H7 (cell line): ENCODE measurements at regions not wholly inside any gene's neighbourhood (a gene's known extent, or its start where the extent isn't known, plus 50 kb on each side); places are given as distances from the start of the nearest gene placed in this dataset.
"Not testable (repeated sequence)": the region's sequence is repeated elsewhere in the genome, so short reads cannot be mapped to it uniquely, and the experiment has no call there.

Source experiments
- DNase-seq: peaks from one replicate; pipeline ENCODE4 v3.0.0; 2012
- H3K27me3 ChIP-seq: 2 replicates; pipeline ENCODE4 v1.6.0; 2011; ENCODE audit warnings: mild to moderate bottlenecking, low read length; ENCODE audit not compliant: control insufficient read depth, insufficient read depth
- H3K36me3 ChIP-seq: replicated peaks from 2 replicates; pipeline ENCODE4 v1.5.1; 2011; ENCODE audit warnings: low read length; ENCODE audit not compliant: control insufficient read depth, insufficient read depth
- H3K4me3 ChIP-seq: 2 replicates; pipeline ENCODE4 v1.5.1; 2011; ENCODE audit warnings: low read depth, mild to moderate bottlenecking, control low read depth, low read length, moderate library complexity; ENCODE audit not compliant: insufficient read depth

DNA sequence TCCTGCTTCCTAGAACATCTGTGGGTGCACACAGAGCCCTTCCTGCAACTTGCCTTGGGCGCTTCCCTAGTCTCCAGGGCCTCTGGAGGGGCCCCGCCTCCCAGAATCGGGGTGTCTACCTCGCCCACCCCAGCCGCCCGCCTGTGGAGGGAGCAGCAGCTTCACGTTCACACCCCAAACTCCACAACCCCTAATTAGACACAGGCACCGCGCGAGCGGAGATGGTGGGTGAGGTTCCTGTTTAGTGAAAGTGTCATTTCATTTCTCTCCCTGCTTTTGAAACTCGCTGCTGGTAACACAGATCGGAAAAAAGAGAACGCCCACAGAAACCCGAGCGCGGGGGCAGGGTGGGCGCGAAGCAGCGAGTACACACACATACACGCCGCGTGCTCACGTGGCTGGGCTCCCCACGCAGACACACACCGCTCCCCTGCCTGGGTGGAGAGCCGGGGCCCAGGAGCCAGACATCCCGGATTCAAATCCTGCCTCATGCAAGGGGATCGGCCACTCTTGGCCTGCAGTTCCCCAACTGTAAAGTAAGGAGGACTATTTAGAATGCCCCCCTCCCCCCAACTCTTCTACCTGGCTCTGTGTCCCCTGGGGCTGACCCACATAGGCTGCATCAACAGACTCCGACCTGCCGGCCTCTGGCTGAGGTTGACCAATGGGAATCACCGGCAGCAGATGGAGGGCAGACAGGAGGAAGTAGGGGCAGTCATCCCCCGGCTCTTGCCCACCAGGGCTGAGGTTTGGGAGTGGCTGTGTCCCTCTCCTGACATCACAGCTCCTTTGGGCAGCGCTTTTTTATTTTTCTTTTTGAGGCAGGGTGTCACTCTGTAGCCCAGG lies 79.2 kb upstream of the NCOR2 start:
- Histone ChIP-seq H3K36me3 (no peaks in the 10 kb centered on the region), H3K27me3 (no peaks in the 10 kb centered on the region), H3K4me3 (no peak overlapping the region)
- no peak for DNase-seq

DNA sequence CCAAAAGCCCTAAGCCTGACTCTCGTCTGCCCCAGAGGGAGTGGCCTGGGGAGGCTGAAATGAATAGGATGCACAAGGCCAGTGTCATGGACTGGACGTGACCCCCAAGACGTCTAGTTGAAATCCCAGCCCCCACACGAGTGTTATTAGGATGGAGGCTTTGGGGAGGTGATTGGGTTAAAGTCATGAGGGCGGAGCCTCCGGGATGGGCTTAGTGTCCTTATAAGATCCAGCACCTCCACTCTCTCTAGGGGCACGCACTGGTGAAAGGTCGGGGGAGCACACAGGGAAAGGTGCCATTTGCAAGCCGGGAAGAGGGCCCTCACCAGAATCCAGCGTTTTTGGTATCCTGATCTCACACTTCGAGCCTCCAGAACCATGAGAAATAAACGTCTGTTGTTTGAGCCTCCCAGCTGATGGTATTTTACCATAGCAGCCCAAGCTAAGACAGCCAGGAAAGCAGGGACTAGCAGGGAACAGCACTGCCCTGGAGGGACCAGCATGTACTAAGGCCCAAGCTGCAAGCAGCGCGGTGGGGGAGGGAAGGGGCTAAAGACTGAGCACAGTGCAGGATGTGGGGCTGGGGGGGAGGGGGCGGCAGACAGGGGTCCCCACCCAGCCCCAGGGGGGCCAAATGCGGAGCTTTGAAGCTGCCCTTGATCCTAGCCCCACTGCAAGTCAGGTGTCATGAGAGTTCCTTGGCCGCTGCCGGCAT lies 78.3 kb upstream of the NCOR2 start:
- Histone ChIP-seq H3K27me3 (no peaks in the 10 kb centered on the region), H3K36me3 (no peaks in the 10 kb centered on the region), H3K4me3 (no peak overlapping the region)
- DNase-seq: no peak

DNA sequence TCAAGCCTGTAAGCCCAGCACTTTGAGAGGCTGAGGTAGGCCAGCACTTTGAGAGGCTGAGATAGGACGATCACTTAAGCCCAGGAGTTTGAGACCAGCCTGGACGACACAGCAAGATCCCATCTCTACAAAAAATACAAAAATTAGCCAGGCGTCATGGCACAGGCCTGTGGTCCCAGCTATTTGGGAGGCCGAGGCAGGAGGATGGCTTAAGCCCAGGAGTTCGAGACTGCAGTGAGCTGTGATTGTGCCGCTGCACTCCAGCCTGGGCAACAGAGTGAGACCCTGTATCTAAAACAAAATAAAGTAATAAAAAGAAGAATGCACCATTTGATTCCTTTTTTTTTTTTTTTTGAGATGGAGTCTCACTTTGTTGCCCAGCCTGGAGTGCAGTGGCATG lies 76.4 kb upstream of the NCOR2 start:
- H3K27me3 ChIP-seq, H3K4me3 ChIP-seq, DNase-seq, H3K36me3 ChIP-seq: not testable (repeated sequence)

DNA sequence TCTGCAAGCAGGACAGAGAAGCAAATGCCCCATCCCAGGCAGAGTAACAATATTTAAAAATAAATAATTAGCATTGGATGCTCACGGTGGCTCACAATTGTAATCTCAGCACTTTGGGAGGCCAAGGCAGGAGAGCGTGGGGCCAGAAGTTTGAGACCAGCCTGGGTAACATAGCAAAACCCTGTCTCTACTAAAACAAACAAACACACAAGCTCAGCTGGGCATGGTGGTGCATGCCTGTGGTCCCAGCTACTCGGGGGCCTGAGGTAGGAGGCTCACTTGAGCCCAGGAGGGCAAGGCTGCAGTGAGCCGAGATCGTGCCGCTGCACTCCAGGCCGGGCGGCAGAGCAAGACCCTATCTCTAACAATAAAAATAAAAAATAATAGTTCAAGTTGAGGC lies 74.7 kb upstream of the NCOR2 start:
- H3K4me3 ChIP-seq: no peak overlapping the region
- DNase-seq: no peak
- H3K27me3 ChIP-seq: no peaks in the 10 kb centered on the region
- H3K36me3 ChIP-seq: no peaks in the 10 kb centered on the region

DNA sequence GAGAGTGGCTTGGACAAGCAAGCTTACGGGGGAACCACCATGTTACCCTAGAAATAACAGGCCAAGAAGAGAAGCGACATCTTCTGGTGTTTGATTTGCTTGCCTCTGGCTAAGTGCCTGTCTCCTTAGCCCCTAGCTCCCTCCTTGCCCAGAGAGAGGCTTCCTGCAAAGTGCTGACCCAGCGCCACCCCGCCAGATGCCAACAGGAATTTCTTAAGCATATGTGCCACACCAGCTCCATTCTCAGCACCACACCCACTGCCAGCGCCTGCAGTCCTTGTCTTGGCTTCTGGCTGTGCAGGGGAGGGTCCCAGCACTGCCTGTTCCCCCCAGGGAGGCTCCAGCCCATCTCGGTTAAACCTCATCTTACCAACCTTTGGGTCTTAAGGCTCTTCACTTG lies 74.2 kb upstream of the NCOR2 start:
- Histone ChIP-seq H3K36me3 (no peaks in the 10 kb centered on the region), H3K27me3 (no peaks in the 10 kb centered on the region), H3K4me3 (no peak overlapping the region)
- no peak for DNase-seq

DNA sequence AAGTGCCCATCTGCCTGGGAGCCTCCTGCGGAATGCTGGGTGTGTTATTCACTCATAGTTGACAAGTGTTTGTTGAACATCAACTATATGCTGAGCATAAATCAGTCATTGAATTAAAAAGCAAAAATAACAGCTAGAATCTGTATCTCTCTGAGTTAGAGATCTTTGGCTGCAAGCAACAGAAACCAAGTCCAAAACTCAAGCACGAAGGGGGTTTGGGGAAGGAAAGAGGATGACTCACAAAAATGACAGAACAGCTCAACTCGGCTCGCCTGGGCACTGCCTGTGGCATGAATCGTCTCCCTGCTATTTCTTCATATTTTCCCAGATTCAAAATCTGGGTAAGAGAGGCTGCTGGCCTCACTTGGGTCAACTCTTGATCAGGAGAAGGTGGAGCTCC lies 72.6 kb upstream of the NCOR2 start:
- no peak for DNase-seq
- H3K27me3 ChIP-seq: no peaks in the 10 kb centered on the region
- no peak overlapping the region for H3K4me3 ChIP-seq
- no peaks in the 10 kb centered on the region for H3K36me3 ChIP-seq

DNA sequence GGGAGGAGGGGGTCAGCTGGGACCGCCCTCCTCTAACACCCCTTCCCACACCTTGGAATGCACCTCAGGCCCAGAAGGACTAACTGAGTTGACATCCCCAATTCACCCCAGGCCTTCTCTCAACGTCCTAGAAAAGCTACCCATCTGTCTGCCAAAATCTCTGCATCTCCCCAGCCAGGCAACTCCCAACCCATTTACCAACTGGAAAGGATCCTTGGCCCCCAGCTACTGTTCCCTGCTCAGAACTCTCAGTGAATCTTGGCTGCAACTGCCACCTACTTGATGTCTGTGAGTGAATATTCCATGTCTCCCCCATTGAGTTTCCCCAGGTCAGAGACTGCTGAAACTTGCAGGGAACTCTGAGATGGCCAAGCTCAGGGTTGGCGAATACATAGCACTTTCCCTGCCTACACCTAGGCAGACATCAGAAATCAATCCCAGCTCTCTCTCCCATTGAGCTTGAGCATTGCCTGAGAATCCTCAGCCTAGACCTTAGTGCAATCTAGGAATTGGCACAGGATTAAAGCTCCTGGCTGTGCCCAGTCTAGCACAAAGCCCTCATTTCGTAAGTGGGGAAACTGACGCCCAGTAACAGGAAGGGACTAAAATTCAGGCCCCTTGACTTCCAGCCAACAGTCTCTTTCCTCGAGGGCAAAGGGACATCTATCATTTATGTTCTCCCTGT lies 71.9 kb upstream of the NCOR2 start:
- no peak for DNase-seq
- H3K36me3 ChIP-seq: no peaks in the 10 kb centered on the region
- H3K27me3 ChIP-seq: no peaks in the 10 kb centered on the region
- no peak overlapping the region for H3K4me3 ChIP-seq

DNA sequence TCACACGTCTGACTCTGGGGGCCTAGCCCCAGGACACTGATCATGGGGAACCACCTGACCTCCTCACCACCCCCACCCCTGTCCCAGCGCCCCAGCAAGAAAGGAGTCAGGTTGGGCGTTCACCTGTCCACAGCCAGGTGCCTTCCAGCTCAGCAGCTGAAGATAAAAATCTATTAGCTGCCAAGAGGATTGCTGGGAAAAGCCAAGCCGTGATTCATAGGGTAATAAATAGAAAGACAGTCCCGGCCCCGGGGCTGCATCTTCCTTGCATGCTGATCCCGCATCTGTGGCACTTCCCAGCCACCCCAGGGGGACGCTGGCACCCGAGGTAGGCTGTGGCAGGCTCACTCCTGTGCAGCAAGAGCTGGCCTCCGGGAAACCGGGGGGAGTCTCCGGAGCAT lies 70.2 kb upstream of the NCOR2 start:
- Histone ChIP-seq H3K4me3 (no peak overlapping the region), H3K36me3 (no peaks in the 10 kb centered on the region), H3K27me3 (no peaks in the 10 kb centered on the region)
- DNase-seq: no peak

DNA sequence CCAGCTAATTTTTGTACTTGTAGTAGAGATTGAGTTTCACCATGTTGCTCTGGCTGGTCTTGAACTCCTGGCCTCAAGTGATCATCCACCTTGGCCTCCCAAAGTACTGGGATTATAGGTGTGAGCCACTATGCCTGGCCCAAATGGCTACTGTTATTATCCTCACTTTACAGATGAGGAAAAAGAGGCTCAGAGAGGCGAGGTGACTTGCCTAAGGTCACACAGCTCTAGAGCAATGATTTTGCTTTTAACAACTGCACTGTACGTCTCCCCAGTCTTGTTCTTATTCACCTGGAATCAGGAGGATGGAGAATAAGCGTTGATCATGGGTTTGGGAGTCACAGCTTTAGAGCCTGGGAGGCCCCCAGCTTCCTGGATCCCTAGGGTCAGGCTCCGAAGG lies 69.8 kb upstream of the NCOR2 start:
- Histone ChIP-seq H3K36me3 (no peaks in the 10 kb centered on the region), H3K4me3 (no peak overlapping the region), H3K27me3 (no peaks in the 10 kb centered on the region)
- DNase-seq: no peak

DNA sequence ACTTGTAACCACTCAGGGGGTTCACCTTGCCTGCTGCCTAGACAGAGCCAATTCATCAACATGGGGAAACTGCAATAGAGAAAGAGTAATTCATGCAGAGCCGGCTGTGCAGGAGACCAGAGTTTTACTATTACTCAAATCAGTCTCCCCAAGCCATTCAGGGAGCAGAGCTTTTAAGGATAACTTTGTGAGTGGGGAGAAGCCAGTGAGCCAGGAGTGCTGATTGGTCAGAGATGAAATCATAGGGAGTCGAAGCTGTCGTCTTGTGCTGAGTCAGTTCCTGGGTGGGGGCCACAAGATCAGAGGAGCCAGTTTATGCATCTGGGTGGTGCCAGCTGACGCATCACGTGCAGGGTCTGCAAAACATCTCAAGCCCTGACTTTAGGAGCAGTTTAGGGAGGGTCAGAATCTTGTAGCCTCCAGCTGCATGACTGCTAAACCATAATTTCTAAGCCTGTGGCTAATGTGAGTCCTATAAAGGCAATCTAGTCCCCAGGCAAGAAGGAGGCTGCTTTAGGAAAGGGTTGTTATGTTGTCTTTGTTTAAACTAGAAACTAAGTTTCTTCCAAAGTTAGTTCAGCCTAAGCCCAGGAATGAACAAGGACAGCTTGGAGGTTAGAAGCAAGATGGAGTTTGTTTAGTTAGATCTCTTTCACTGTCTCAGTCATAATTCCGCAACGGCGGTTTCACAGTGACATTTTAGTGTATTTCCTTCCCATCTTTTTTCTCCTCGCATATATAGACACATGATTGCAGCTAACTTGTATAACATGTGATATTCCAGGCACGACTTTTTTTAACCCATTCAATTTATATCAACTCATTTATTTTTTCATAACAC lies 68.9 kb upstream of the NCOR2 start:
- Histone ChIP-seq H3K36me3 (no peaks in the 10 kb centered on the region), H3K4me3 (no peak overlapping the region), H3K27me3 (no peaks in the 10 kb centered on the region)
- DNase-seq: no peak

DNA sequence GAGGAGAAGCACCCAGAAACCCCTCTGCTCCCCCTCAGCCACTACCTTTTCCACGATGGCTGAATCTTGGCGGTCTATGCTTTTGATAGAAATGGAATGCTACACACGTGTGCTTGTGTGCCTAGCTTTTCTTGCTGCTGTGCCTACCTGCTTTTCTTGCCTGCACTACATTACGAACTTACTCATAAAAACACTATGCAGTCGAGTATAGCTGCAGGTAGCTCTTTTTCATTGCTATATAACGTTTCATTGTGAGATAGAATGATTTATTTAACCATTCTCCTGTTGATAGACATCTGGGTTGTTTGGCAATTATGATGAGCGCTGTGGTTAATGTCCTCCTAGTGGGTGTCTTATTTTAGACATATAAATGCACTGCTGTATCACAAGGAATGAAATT lies 67.9 kb upstream of the NCOR2 start:
- Histone ChIP-seq H3K27me3 (no peaks in the 10 kb centered on the region), H3K36me3 (no peaks in the 10 kb centered on the region), H3K4me3 (no peak overlapping the region)
- no peak for DNase-seq

DNA sequence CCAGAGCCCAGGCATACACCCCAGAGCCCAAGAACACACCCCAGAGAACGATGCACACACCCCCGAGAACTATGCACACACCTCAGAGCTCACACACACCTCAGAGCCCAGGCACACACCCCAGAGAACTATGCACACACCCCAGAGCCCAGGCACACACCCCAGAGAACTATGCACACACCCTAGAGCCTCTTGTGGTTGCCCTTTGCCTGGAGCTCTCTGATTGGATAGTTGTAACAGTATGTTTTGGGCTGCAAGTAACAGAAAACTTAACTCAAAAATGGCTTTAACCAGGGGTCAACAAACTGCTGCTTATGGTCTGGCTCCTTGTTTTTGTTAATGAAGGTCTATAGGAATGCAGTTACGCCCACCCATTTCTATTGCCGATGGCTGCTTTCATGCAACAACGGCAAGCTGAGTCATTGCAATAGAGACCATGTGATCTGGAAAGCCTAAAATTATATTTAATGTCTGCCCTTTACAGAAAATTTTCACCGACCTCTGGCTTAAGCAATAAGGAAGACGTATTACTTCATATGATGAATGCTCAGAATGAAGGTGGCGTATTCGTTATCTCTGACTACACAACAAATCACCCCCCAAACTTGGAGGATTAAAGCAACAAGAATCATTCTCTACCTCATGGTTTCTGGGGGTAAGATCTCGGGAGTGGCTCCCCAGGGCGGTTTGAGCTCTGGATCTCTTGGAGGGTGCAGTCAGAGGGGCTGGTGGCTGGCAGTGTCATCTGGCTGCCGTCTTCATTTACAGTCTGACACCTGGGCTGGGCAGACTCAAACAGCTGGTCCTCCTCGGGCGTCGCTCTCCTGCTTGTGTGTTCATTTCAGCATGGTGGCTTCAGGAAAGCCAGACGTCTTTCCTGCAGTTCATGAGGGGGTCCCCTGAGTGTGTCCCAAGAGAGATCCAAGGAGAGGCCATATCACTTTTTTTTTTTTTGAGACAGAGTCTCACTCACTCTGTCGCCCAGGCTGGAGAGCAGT lies 66.3 kb upstream of the NCOR2 start:
- H3K27me3 ChIP-seq: no peaks in the 10 kb centered on the region
- H3K36me3 ChIP-seq: no peaks in the 10 kb centered on the region
- no peak for DNase-seq
- no peak overlapping the region for H3K4me3 ChIP-seq

DNA sequence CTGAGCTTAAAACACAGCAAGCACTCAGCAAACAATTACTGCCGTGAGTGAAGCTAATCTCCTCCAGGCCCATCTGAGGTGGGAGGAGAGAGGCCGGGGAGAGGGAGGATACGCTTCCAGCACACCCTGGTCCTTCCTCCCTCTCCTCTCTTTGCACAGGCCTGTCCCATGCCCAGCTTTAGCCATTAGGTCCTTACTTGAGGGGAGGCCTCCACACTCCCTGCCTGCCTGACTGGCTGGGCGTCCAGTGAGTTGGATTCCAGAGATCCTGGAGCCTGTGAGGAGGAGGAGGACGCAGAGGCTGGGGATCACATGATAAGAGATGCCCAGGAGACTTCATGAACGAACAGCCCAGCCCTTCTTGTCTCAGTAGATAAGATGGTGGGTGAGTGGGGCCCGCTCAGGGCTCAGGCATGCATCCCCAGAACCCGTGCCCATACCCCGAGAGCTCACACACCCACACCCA lies 65.1 kb upstream of the NCOR2 start:
- no peaks in the 10 kb centered on the region for H3K36me3 ChIP-seq
- no peak overlapping the region for H3K4me3 ChIP-seq
- no peak for DNase-seq
- H3K27me3 ChIP-seq: no peaks in the 10 kb centered on the region
